HG03066 (cell line): ENCODE measurements at regions not wholly inside any gene's neighbourhood (a gene's known extent, or its start where the extent isn't known, plus 50 kb on each side); places are given as distances from the start of the nearest gene placed in this dataset.
"Not testable (repeated sequence)": the region's sequence is repeated elsewhere in the genome, so short reads cannot be mapped to it uniquely, and the experiment has no call there.

Experiments used
- ATAC-seq: cut with Tn5 transposase; IDR thresholded peaks from one replicate; pipeline ENCODE4 v1.9.1; 2021; ENCODE audit warnings: low read depth; ENCODE audit not compliant: unreplicated experiment

DNA sequence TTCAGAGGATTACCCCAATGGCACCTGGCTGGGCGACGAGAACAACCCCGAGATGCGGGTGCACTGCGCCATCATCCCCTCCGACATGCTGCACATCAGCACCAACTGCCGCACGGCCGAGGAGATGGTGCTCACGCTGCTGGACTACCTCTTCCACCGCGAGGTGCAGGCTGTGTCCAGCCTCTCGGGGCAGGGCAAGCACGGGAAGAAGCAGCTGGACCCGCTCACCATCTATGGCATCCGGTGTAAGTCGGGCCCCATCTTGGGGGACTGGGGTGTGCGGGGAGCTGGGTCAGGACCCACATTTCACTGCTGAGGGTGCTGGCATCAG is 94.2 kb downstream of the NPIPB11 start:
- not testable (repeated sequence) for ATAC-seq

DNA sequence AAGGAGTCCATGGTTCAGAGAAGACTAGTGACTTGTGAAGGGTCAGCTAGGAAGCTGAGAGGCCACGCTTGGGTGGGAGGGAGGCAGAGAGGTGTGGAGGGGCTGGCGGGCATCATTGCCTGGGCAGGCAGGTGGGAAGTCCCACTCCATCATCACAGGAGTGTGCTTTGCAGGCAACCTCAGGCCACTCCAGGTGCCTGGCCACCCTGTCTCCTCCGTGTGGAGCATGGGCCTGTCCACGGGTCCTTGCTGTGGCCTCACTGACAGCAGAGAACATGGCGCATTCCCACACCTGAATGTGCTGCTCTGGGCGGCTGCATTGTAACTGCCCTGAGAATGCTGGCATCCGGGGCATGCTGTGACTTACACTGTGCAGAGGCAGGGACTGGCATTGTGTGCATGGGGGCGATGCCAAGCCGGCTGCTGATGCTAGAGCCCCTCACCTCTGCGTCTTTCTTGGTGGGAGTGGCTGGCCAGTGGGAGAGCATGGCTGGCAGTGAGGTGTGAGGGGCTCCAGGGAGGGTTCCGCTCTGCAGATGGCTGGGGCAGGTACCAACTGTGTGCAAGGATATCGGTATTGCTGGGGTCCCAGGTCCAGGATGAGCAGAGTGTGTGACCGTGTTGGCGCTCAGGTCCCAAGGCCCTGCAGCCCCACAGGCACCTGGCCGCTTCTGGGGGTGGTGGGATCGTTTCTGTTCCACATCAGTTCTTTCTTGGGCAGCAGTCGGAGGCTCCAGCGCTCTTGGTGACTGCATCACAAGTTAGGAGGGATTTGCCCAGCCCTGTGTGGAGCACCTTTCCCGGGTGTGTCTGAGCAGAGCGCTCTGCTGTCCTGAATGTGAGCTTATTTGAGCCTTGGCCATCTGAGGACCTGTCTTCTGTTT is 94.8 kb downstream of the NPIPB11 start:
- ATAC-seq, result no peak

DNA sequence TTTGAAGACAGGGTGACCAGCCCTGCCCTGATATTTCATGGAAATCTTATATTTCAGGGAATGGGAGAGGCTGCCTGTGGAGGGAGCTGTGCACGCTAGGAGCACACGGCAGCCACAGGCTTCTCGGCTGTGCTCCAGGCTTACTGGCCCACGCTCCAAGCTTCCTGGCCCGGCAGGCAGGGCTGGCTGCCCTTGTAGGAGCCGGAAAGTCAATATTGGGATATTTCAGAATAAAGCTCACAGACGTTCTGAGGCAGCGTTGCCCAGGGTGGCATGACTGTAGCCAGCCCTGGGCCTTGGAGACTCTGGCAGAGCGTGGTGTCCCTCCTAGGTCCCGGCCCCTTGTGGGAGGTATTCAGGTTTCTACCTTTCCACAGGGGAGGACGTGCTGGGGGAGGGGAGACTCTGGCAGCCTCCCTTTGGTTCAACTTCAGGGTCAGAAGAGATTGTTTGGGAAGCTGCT is 95.6 kb downstream of the NPIPB11 start:
- no peak for ATAC-seq

DNA sequence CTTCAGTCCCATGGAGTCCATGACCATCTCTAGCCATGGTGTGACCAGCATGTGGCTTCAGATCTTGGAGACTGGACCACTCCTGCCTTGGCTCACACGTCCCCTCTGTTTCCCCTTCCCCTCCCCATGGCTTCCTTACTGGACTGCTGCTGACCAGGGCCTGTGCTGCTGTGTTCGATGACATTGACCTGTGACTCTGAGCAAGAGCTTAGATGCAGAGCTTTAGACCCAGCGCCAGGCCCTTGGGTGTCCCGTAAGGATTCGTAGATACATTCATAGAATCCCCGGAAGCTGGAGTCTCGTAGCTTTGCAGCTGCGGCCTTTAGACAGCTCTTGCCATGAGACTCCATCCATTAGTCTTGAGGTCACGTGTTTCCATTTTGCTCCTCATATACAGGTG is 96.3 kb downstream of the NPIPB11 start:
- ATAC-seq, result not testable (repeated sequence)

DNA sequence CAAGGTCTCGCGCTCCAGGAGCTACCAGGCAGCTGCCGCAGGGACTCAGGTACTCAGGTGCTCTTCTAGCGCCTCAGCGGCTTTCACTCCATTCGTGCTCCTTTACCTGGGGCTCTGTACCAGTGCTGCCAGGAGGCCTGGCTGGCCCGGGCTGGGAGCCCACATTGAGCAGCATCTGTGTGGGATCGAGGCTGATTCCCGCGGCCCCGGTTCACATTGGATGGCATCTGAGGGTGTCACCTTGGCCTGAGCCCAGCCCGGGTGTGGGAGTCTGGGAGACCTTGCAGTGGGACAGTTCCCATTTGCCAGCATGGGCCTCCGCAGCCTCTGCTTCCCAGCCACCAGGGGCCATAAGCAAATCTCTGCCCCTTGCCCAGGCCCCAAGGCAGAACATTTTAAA is 96.9 kb downstream of the NPIPB11 start:
- ATAC-seq, result not testable (repeated sequence)

DNA sequence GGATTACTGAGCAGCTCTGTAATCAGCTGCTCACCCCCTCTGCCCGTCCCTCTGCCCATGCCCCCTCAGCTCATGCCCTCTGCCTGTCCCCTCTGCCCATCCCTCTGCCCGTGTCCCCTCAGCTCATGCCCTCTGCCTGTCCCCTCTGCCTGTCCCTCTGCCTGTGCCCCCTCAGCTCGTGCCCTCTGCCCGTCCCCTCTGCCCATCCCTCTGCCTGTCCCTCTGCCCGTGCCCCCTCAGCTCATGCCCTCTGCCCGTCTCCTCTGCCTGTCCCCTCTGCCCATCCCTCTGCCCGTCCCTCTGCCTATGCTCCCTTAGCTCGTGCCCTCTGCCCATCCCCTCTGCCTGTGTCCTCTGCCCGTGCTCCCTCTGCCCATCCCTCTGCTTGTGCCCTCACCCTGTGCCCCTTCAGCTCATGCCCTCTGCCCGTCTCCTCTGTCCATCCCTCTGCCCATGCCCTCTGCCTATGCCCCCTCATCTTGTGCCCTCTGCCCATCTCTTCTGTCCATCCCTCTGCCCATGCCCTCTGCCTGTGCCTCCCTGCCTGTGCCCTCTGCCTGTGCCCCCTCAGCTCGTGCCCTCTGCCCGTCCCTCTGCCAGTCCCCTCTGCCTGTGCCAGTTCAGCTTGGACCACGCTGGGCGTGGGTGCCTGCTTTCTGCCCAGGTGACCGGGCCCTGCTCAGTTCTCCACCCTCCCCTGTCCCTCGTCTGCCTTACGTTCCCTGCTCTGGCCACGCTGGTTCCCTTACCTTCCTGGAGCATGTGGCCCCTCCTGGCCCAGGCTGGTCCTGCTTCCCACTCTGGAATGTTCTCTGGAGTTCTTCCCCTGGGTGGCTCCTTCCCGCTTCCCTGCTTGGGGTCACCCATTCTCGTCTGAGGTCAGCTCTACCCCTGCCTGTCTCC is 97.6 kb downstream of the NPIPB11 start:
- ATAC-seq, result no peak

DNA sequence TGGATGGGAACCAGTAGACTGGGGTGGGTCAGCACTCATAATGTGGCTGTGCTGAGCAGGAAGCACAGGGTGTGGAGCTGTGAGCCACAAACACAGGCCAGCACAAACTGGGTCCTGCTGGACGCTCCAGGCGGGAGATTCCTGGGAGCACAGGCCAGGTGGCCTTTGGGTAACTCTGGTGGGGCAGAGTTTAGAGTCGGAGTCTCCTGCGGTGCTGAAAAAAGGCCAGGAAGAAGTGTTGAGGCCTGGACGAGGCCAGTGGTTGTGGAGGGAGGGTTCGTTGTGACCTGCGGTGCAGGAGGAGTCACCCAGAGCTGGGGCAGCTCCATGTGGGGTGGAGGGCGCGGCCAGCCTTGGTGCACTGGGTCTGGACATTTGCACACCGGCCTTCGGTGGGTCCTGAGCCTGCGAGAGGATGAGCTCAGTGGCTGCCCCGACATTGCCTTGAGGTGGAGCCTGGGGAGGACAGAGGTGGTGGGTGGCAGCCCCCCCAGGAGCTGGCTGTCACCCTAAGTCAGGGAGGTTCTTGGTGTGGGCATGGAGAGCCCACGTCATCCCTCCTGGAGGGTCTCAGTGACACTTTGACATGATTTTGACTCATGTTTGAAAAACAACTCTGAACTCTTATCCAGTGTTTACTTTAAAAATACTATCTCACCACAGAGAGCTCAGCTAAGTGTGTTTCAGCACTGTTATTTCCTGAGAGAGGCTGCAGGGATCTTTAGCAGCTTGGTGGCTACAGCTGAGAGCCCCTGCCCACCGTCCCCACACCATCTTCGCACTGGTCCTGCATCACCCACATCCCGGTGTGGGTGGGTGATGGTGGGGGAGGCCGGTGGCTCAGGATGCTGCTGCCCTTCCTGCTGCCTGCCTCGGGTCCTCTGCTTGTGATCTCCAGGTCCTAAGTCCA is 98.7 kb downstream of the NPIPB11 start:
- ATAC-seq, result no peak

DNA sequence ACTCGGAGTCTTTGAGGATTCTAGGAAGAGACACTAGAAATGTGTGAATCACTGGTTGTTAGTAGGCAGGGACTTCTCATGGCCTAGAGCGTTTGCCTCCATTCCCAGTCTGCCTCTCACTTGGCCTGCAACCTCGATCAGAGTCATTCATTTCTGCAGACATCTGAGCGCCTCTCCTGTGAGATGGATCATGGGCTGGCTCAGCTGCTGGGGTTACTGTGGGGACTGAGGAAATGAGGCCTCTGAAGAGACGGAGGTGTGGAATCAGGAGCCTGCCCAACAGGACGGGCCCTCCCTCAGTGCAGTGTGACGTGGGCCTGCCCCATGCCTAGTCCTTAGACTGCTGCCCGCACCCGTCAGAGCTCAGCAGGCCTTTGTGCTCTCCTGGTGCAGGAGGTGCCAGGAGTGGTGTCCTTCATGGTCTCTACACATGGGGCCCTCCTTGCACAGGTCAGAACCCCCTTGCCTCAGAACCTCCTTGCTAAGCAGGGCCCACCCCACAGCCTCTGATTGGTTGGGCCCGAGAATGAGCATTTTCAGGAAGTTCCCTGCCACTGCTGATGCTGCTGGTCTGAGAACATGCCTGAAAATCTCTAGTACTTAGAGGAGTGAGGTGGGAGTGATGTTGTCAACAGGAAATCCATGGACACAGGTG is 99.4 kb downstream of the NPIPB11 start:
- no peak for ATAC-seq

DNA sequence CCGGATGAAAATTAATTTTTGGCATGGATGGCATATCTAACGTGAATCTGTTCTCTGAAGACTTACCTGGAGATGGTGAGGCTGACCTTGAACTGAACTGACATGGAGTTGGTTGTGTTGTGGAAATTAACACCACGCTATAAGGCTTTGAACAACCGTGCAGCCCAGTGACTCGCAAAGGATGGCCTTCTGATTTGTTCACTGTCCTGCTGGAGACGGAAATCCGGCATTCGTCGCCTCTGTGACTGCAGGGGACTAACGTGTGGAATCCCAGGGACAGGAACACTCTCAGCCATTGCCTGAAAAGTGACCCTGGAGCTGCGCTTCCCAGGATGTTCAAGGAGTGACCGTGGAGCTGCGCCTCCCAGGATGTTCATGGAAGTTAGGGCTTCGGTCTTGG is 100.3 kb downstream of the NPIPB11 start:
- ATAC-seq, result no peak

DNA sequence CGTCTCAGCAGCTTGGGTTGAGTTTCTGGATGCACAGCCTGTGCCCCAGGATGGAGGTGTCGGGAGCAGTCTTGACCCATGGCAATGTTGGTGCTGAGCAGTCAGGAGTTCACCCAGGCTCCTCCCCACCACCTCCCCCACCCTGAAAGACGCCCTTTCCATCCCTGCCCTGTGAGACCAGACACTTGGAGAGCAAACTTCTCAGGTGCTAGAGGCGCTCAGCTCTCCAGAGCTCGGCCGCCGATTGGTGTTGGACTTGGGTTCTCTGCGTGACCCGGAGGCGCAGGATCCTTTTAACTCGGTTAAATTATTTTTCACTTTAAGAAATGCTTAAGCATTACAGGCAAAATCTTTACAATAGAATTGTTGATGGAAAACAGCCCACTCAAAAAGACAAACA is 101.5 kb downstream of the NPIPB11 start:
- ATAC-seq, result not testable (repeated sequence)

DNA sequence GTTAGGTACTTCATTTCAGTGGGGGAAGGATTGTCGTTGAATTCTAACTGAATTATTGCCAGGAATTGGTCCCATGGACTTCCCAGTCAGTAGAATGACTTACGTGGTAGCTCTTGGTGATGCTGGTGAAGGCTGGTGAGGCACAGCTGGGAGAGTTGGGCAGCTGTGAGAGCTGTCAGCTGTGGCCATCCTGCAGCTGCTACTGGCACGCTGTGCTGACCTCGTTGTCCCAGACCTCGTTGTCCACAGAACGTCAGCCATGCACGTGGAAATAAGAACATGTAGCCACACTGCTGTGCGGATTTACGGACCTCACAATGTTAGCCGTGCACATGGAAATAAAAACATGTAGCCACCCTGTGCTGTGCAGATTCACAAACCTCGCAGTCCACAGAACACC is 102.3 kb downstream of the NPIPB11 start:
- no peak for ATAC-seq

DNA sequence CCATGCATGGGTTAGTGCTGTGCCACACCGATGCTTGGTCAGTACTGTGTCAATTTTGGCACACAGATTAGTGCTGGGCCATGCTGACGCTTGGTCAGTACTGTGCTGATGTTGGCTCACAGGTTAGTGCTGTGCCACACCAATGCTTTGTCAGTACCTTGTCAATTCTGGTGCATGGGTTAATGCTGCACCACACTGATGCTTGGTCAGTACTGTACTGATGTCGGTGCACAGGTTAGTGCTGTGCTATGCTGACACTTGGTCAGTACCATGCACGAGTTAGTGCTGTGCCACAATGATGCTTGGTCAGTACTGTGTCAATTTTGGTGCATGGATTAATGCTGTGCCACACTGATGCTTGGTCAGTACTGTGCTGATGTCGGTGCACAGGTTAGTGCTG is 103.0 kb downstream of the NPIPB11 start:
- no peak for ATAC-seq

DNA sequence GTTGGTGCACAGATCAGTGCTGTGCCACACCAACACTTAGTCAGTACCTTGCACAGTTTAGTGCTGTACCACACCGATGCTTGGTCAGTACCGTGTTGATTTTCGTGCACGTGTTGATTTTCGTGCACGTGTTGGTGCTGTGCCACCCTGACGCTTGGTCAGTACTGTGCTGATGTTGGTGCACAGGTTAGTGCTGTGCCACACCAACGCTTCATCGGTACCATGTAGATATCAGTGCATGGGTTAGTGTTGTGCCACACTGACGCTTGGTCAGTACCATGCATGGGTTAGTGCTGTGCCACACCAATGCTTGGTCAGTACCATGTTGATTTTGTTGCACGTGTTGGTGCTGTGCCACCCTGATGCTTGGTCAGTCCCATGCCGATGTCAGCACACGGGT is 103.5 kb downstream of the NPIPB11 start:
- ATAC-seq, result no peak

DNA sequence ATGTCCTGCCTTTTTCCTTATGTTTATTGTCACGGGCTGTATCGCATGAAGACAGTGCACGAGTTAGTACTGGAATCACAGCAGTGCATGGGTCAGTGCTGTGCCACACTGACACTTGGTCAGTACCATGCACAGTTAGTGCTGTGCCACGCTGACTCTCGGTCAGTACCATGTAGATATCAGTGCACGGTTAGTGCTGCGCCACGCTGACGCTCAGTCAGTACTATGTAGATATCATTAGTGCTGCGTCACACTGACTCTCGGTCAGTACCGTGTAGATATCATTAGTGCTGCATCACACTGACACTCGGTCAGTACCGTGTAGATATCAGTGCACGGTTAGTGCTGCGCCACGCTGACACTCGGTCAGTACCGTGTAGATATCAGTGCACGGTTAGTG is 104.1 kb downstream of the NPIPB11 start:
- not testable (repeated sequence) for ATAC-seq

DNA sequence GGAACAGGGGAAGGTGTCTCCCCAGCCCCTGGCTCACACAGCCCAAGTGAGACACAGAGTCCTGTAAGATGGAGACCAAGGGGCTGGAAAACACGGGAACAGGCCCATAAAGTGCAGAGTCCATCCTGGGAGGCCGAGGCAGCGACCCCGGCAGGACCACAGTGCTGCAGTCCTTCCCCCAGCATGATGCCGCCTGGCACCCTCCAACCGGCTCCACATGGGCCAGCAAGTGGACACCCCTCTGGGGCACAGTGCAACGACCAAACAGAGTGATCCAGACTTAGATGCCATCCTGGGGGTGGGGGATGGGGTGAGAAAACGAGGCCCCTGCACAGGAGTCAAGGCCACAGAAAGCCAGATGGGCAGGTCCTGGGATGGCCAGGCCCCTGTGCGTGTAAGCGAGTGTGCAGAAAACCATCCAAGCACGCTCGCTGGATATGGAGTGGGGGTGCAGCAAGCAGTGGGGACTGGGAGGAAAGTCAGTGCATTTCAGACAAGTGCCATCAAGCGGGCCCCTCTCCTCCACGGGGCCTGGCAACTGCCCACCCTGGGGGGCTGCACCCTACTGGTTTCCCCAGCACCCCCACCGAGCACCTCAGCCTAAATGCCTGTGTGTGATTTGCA is 104.7 kb downstream of the NPIPB11 start:
- not testable (repeated sequence) for ATAC-seq

DNA sequence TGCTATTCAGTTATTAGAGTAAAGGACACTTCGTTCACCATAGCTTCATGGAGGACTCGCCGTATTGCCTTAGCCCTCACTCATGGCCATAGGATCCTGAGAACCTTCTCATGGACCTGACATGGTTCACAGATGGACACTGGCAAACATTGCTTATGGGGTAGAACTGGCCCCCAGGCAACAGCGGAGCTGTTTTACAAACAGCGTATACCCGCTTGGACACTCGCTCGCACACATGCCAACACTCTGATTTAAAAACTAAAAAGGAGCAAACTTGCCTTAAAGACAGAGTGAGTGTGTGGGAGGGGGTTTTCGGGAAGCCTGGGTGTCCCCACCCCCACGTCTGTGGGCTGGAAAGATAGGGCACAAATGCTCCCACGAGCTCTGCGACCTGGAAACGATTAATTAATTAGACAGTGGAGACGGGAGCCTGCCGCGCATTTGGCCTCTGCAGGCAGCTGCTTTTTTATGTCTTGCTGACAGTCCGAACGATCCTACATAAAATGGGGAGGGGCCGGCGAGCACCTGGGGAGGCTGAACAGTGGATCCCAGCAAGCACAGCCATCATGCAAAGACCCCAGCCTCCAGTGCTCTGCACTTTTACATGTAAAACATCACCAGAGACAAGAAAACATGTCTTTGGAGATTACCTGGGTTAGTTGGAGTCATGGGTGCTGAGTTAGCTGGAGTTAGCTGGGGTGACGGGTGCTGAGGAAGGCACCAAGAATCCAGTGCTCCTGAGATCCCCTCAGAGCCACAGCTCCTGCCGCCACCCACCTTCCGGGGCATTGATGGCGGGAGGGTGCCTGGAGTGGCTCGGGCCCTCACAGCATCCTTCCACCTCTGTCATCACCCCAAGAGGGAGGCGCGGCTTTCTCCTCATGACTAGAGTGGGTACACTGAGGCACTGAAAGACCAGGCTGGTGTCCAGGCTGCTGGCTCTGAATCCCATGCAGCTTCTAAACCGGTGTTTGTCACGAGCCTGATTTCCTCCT is 105.7 kb downstream of the NPIPB11 start:
- not testable (repeated sequence) for ATAC-seq

DNA sequence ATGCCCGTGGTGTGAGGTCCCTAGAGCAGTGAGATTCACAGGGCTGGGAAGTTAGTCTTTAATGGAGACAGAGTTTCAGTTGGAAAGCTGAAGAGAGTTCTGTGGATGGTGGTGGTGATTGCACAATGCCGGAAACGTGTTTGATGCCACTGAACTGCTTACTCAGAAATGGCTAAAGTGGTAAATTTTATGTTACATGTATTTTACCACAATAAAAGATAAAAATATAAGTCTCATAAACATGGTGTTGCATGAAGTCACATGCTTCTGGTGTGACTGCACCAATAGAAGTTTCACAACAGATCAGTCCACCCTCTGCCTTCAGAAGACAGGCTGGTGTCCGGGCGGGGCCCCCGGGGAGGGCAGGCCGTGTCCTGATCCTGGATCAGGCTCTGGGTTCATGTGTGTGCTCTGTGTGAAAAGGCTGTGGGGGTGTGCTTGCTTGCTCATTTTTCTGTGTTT is 106.5 kb downstream of the NPIPB11 start:
- ATAC-seq, result not testable (repeated sequence)

DNA sequence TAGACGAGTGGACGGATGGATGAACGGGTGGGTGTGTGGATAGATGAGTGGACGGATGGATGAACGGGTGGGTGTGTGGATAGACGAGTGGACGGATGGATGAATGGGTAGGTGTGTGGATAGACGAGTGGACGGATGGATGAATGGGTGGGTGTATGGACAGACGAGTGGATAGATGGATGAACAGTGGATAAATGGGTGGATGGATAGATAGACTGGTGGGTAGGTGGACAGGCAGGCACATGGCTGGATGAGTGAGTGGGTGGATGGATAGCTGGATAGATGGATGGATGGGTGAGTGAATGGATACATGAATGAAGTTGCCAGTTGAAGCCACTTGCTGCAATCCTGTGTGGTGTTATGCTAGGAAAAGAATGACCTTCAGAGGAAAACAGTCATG is 107.5 kb downstream of the NPIPB11 start:
- not testable (repeated sequence) for ATAC-seq
